H1 (cell line): ENCODE measurements at regions not wholly inside any gene's neighbourhood (a gene's known extent, or its start where the extent isn't known, plus 50 kb on each side); places are given as distances from the start of the nearest gene placed in this dataset.

ENCODE experiments used
- CTCF ChIA-PET: fragments of 300-600 bp; sonication (Branson Sonifier 250); formaldehyde crosslinking; loops from one replicate; lab custom pipeline; 2021; ENCODE audit not compliant: partially characterized antibody; lab: Charles Lee
- POLR2A ChIA-PET: fragments of 300-600 bp; sonication (Branson Sonifier 250); formaldehyde crosslinking; loops from one replicate; lab custom pipeline; 2021; ENCODE audit warnings: inconsistent platforms; ENCODE audit not compliant: partially characterized antibody; lab: Charles Lee
- DNase-seq, 2 experiments: peaks; one replicate each; pipeline versions ENCODE4 v3.0.0 to v3.0.0-alpha.2; 2010 to 2022; ENCODE audit warnings: low spot score in 2 of 2, low read depth in 1 of 2, mixed read lengths in 1 of 2
- FAIRE-seq: peaks from 2 replicates; lab custom pipeline; 2011; peaks lifted over from hg19 to GRCh38; lab: Jason Lieb, UNC
- H2AFZ ChIP-seq: 2 replicates; pipeline ENCODE4 v1.8.1; 2012; ENCODE audit warnings: low read length, inconsistent platforms
- H2AK5ac ChIP-seq: 2 replicates; pipeline ENCODE4 v1.6.1; 2013; ENCODE audit warnings: low read depth, low read length
- H2BK120ac ChIP-seq: replicated peaks from 2 replicates; pipeline ENCODE3; 2013; ENCODE audit warnings: low read depth, low read length, inconsistent platforms
- H2BK12ac ChIP-seq: 2 replicates; pipeline ENCODE4 v1.6.1; 2013; ENCODE audit warnings: low read depth, low read length
- H2BK15ac ChIP-seq: 2 replicates; pipeline ENCODE4 v1.6.1; 2013; ENCODE audit warnings: low read length
- H2BK20ac ChIP-seq: 2 replicates; pipeline ENCODE4 v1.6.1; 2013; ENCODE audit warnings: low read length
- H2BK5ac ChIP-seq: 2 replicates; pipeline ENCODE4 v1.6.1; 2013; ENCODE audit warnings: low read depth, low read length
- H3K14ac ChIP-seq: 2 replicates; pipeline ENCODE4 v1.6.1; 2013; ENCODE audit warnings: inconsistent platforms; ENCODE audit not compliant: insufficient read length
- H3K18ac ChIP-seq: 2 replicates; pipeline ENCODE4 v1.6.1; 2013; ENCODE audit warnings: low read length; ENCODE audit errors: extremely low read depth
- H3K23ac ChIP-seq: 2 replicates; pipeline ENCODE4 v1.6.1; 2013; ENCODE audit warnings: inconsistent platforms; ENCODE audit not compliant: insufficient read length
- H3K23me2 ChIP-seq: 2 replicates; pipeline ENCODE4 v1.6.1; 2013; ENCODE audit warnings: low read depth, low read length
- H3K27ac ChIP-seq: 2 replicates; pipeline ENCODE4 v1.6.1; 2011; ENCODE audit warnings: low read depth, low read length, inconsistent platforms
- H3K27me3 ChIP-seq, 4 experiments: replicated peaks in 1 of 4; 1 replicate in 1 of 4; 2 replicates in 3 of 4; pipeline versions ENCODE4 v1.6.1 to v1.8.1; 2011 to 2013; ENCODE audit warnings: low read length in 3 of 4, mild to moderate bottlenecking in 3 of 4, inconsistent platforms in 2 of 4, mixed read lengths in 2 of 4, moderate library complexity in 1 of 4; ENCODE audit not compliant: control insufficient read depth in 3 of 4, insufficient read depth in 3 of 4; ENCODE audit errors: extremely low read depth in 1 of 4
- H3K36me3 ChIP-seq, 4 experiments: 2 replicates each; pipeline versions ENCODE4 v1.6.1 to v1.8.1; 2011 to 2013; ENCODE audit warnings: mild to moderate bottlenecking in 4 of 4, low read length in 3 of 4, moderate library complexity in 2 of 4, control low read depth in 1 of 4, inconsistent platforms in 1 of 4; ENCODE audit not compliant: insufficient read depth in 4 of 4, control insufficient read depth in 2 of 4
- H3K4ac ChIP-seq: replicated peaks from 2 replicates; pipeline ENCODE3; 2013; ENCODE audit warnings: low read length, low read depth, mixed read lengths, inconsistent platforms; ENCODE audit not compliant: insufficient read length
- H3K4me1 ChIP-seq, 4 experiments: replicated peaks in 1 of 4; 1 replicate in 1 of 4; 2 replicates in 3 of 4; pipeline versions ENCODE4 v1.6.1 to v1.8.1; 2011 to 2013; ENCODE audit warnings: low read length in 3 of 4, inconsistent platforms in 2 of 4, mixed read lengths in 1 of 4; ENCODE audit not compliant: insufficient read depth in 4 of 4, control insufficient read depth in 3 of 4
- H3K4me2 ChIP-seq, 2 experiments: 2 replicates each; pipeline versions ENCODE4 v1.6.1 to v1.8.1; 2011 to 2013; ENCODE audit warnings: low read depth in 2 of 2, low read length in 2 of 2, control low read depth in 1 of 2, inconsistent platforms in 1 of 2, mild to moderate bottlenecking in 1 of 2; ENCODE audit not compliant: insufficient read depth in 1 of 2
- H3K4me3 ChIP-seq, 4 experiments: fragments of 200-600, 300-600 bp in 1 of 4; sonication (generic), shearing (Covaris generic), sonication (Bioruptor Twin) in 1 of 4; 2 replicates each; pipeline versions ENCODE4 v1.5.1 to v1.8.1; 2011 to 2016; ENCODE audit warnings: low read length in 4 of 4, low read depth in 3 of 4, control low read depth in 2 of 4, inconsistent platforms in 2 of 4, mild to moderate bottlenecking in 2 of 4, mixed read lengths in 1 of 4, moderate library complexity in 1 of 4; ENCODE audit not compliant: insufficient read depth in 2 of 4; ENCODE audit errors: extremely low read depth in 1 of 4
- H3K56ac ChIP-seq: replicated peaks from 2 replicates; pipeline ENCODE3; 2013; ENCODE audit warnings: low read depth, mild to moderate bottlenecking, mixed read lengths, low read length, inconsistent platforms; ENCODE audit not compliant: insufficient read length
- H3K79me1 ChIP-seq: 2 replicates; pipeline ENCODE4 v1.6.1; 2013; ENCODE audit warnings: low read depth, low read length, control low read depth
- H3K79me2 ChIP-seq, 2 experiments: 2 replicates each; pipeline versions ENCODE4 v1.6.1 to v1.8.1; 2012 to 2013; ENCODE audit warnings: low read length in 2 of 2, mild to moderate bottlenecking in 2 of 2, inconsistent platforms in 1 of 2; ENCODE audit not compliant: insufficient read depth in 2 of 2, control insufficient read depth in 1 of 2
- H3K9ac ChIP-seq, 4 experiments: replicated peaks in 1 of 4; 1 replicate in 1 of 4; 2 replicates in 3 of 4; pipeline versions ENCODE4 v1.6.1 to v1.8.1; 2011 to 2013; ENCODE audit warnings: low read depth in 3 of 4, low read length in 3 of 4, control low read depth in 2 of 4, mild to moderate bottlenecking in 2 of 4, moderate library complexity in 2 of 4, inconsistent platforms in 1 of 4; ENCODE audit errors: extremely low read depth in 1 of 4
- H3K9me3 ChIP-seq, 2 experiments: 2 replicates each; pipeline versions ENCODE4 v1.6.1 to v1.8.1; 2012 to 2013; ENCODE audit warnings: mild to moderate bottlenecking in 2 of 2, moderate library complexity in 2 of 2, control low read depth in 1 of 2, inconsistent platforms in 1 of 2, low read depth in 1 of 2, low read length in 1 of 2, mixed read lengths in 1 of 2; ENCODE audit not compliant: insufficient read depth in 2 of 2
- H4K20me1 ChIP-seq, 2 experiments: replicated peaks in 1 of 2; 2 replicates each; pipeline versions ENCODE3 to v1.8.1; 2011 to 2013; ENCODE audit warnings: inconsistent platforms in 2 of 2, low read length in 2 of 2, mild to moderate bottlenecking in 1 of 2; ENCODE audit not compliant: insufficient read depth in 2 of 2, control insufficient read depth in 1 of 2
- H4K5ac ChIP-seq: 2 replicates; pipeline ENCODE4 v1.6.1; 2013; ENCODE audit warnings: low read length, low read depth, mixed read lengths, inconsistent platforms; ENCODE audit not compliant: insufficient read length
- H4K8ac ChIP-seq: 2 replicates; pipeline ENCODE4 v1.8.0; 2013; ENCODE audit warnings: mild to moderate bottlenecking, moderate library complexity, low read length, inconsistent platforms; ENCODE audit not compliant: insufficient read depth; ENCODE audit errors: extremely low read depth
- H4K91ac ChIP-seq: replicated peaks from 2 replicates; pipeline ENCODE3; 2013; ENCODE audit warnings: low read length, mixed read lengths, inconsistent platforms; ENCODE audit not compliant: insufficient read length
- CBX5 ChIP-seq: fragments of 300-800, 300-1000 bp; sonication (generic); IDR thresholded peaks from 2 replicates; pipeline ENCODE4 v1.7.1; 2016; ENCODE audit warnings: antibody characterized with exemption, low read length, low read depth
- CHD1 ChIP-seq: IDR thresholded peaks from 2 replicates; pipeline ENCODE4 v1.6.1; 2012; ENCODE audit warnings: low read depth, low read length, improper control_type of control experiment
- CTBP2 ChIP-seq: IDR thresholded peaks from 2 replicates; pipeline ENCODE4 v1.7.0; 2011; ENCODE audit warnings: borderline replicate concordance, mild to moderate bottlenecking, moderate library complexity, mixed read lengths, low read length; ENCODE audit not compliant: insufficient read depth, insufficient read length
- EGR1 ChIP-seq: IDR thresholded peaks from 2 replicates; pipeline ENCODE4 v1.6.1; 2011; ENCODE audit warnings: low read depth, low read length, borderline replicate concordance
- JUND ChIP-seq: IDR thresholded peaks from 2 replicates; pipeline ENCODE4 v1.6.1; 2011; ENCODE audit warnings: mild to moderate bottlenecking, improper control_type of control experiment, low read length
- RXRA ChIP-seq: IDR thresholded peaks from 2 replicates; pipeline ENCODE4 v1.6.1; 2011; ENCODE audit warnings: low read depth, mild to moderate bottlenecking, low read length, moderate library complexity; ENCODE audit not compliant: insufficient read depth
- SP1 ChIP-seq: IDR thresholded peaks from 2 replicates; pipeline ENCODE4 v1.6.1; 2011; ENCODE audit warnings: low read depth, low read length
- SP4 ChIP-seq: IDR thresholded peaks from 2 replicates; pipeline ENCODE4 v1.6.1; 2012; ENCODE audit warnings: low read length, inconsistent platforms
- WGBS, 2 experiments: shearing (Covaris generic) in 1 of 2; methylation state at CpG; one replicate each; pipeline versions ENCODE4 v1.1.6 to v1.1.7; 2013 to 2015; ENCODE audit warnings: low lambda C conversion rate in 2 of 2, mixed read lengths in 2 of 2, inconsistent platforms in 1 of 2, low coverage in 1 of 2, missing lambda C conversion rate in 1 of 2; ENCODE audit not compliant: insufficient replicate concordance in 2 of 2, insufficient coverage in 1 of 2, insufficient read length in 1 of 2; ENCODE audit errors: extremely low coverage in 1 of 2, missing lambda C conversion rate in 1 of 2; 5-methylcytosine and 5-hydroxymethylcytosine counted together

DNA sequence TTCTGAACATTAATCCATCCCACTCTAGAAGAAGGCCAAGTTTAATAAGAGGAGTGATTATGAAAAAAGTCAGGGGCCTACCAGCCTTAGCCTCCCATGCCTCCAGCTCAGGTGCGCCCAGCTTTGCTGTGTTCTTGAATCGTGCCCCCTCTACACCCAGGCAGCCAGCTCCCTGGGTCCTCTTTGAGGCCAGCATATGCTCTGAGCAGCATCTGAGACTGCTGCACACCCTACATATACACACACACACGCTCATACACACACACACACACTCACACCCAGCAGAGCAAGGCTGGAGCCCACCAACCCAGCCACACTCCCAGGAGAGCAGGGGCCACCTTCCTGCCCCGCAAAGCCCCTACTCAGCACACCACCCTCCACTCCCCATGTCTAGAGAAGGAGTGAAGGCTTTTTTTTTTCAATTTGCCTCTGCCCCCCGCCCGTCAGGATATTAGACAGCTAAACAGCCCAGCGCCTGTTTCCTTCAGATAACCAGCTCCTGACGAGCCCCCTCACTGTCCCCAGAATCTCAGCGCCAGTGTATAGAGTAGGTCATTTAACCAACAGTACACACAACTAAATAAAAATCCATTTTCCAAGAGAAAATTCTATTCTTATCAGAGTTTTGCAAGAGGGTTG lies 121.6 kb downstream of the BUD13 start:
- Histone ChIP-seq H3K79me2 (no peaks in the 10 kb centered on the region), H3K4me3 (no peak overlapping the region), H4K8ac (peak overlapping the region; percentile 42; the same call in 1 of the 2 replicates), H3K9me3 (0 out of 4 replicates have a peak, but pooled peaks cover 0 to 4% of the 10 kb centered on the region in 2 experiments), H3K4me1 (peaks cover 0 to 7% (median 3%) of the 10 kb centered on the region in 4 experiments; a peak in 3 of 7 replicates), H2BK120ac (no peak overlapping the region), H2BK20ac (no peak overlapping the region), H3K23me2 (peaks cover 1% of the 10 kb centered on the region; the same call in 1 of the 2 replicates), H3K23ac (no peak overlapping the region), H2BK15ac (no peak overlapping the region), H2BK12ac (0 out of 2 replicates have a peak overlapping the region, but pooled peaks have one; percentile 64), H2AK5ac (no peak overlapping the region; the same call in 1 of the 2 replicates), H4K5ac (no peak overlapping the region), H4K91ac (peak overlapping the region; percentile 67), H4K20me1 (no peaks in the 10 kb centered on the region), H3K4ac (no peak overlapping the region), H3K36me3 (no peaks in the 10 kb centered on the region), H3K56ac (no peak overlapping the region), H3K9ac (no peak overlapping the region; a peak in 1 of 7 replicates), H3K18ac (0 out of 2 replicates have a peak overlapping the region, but pooled peaks have one; percentile 16), H3K27me3 (no peaks in the 10 kb centered on the region), H3K27ac (no peak overlapping the region), H3K4me2 (0 out of 4 replicates have a peak overlapping the region, but pooled peaks of 1 of the 2 experiments have one; percentile 17), H2BK5ac (no peak overlapping the region), H2AFZ (no peak overlapping the region), H3K79me1 (no peaks in the 10 kb centered on the region), H3K14ac (no peak overlapping the region)
- 88% methylated on average over 9 of the region's 9 CpGs; no CpG with 5 or more reads in 1 of the 2 experiments for WGBS, 2 experiments
- TF ChIP-seq EGR1 (no peak), RXRA (no peak), CTBP2 (no peak), SP4 (no peak), SP1 (no peak), JUND (no peak), CHD1 (no peak), CBX5 (no peak)
- FAIRE-seq (no peak), DNase-seq (no peak)
- POLR2A ChIA-PET = interaction anchor here (0.6 to 0.7 kb wide), 3 partner anchors 19 to 39 kb away, joined by 3 read pairs; no protein-coding TSS in a partner anchor
- CTCF ChIA-PET = interaction anchor here (0.7 to 6.4 kb wide), 11 partner anchors 10 to 369 kb away, joined by 3 to 41 read pairs (median 3); no protein-coding TSS in a partner anchor
